GM18511 (cell line): ENCODE measurements at regions not wholly inside any gene's neighbourhood (a gene's known extent, or its start where the extent isn't known, plus 50 kb on each side); places are given as distances from the start of the nearest gene placed in this dataset.

Source experiments
- ATAC-seq: cut with Tn5 transposase; IDR thresholded peaks from one replicate; pipeline ENCODE4 v1.9.1; 2021; ENCODE audit warnings: mild to moderate bottlenecking, moderate library complexity; ENCODE audit not compliant: unreplicated experiment

DNA sequence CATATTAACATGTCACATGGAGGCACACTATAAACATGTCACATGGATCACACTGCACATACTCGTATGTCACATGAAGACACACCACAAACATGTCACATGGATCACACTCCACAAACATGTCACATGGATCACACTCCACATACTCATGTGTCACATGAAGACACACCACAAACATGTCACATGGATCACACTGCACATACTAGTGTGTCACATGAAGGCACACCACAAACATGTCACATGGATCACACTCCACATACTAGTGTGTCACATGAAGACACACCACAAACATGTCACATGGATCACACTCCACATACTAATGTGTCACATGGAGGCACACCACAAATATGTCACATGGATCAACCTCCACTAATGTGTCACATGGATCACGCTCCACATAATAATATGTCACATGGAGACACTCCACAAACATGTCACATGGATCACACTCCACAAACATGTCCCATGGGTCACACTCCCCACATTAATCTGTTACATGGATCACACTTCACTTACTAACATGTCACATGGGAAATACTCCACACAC lies 195.6 kb upstream of the PFKP start:
- no peak for ATAC-seq

GRCh38 chr10:2870654-2871053 lies 196.7 kb upstream of the PFKP start:
- ATAC-seq: no peak

GRCh38 chr10:2867788-2868299 lies 199.5 kb upstream of the PFKP start:
- no peak for ATAC-seq

GRCh38 chr10:2866569-2866968 lies 200.8 kb upstream of the PFKP start:
- ATAC-seq: no peak

DNA sequence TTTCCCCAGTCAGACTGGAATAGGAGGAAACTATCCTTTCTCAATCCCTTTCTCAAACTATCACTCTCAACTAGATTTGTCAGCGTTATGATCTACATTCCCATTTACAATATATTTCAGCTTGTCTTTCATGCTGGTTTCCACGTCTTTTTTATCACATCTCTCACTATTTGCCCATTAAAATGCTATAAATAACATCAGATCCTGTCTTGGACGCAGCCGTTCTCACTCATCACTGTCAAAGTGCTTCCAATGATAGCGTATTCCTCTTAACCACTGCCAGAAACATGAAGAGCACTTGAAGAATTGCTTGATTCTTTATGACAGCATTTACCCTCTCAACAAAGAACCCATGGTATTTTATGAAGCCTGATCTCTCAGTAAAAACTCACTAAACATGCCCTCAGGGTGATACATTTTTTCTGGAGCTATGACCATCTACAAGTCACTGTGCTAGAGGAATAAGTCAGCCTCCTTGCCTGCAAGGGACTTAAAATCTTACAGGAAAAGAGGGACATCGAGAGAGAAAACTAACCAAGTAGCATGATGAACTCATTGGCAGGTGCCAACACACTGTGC lies 205.6 kb upstream of the PFKP start:
- ATAC-seq: no peak

- no peak for ATAC-seq
Observed at GRCh38 chr10:2858452-2858851, 208.9 kb upstream of the PFKP start.

- ATAC-seq: no peak
Observed at GRCh38 chr10:2856598-2856997, 210.8 kb upstream of the PFKP start.

DNA sequence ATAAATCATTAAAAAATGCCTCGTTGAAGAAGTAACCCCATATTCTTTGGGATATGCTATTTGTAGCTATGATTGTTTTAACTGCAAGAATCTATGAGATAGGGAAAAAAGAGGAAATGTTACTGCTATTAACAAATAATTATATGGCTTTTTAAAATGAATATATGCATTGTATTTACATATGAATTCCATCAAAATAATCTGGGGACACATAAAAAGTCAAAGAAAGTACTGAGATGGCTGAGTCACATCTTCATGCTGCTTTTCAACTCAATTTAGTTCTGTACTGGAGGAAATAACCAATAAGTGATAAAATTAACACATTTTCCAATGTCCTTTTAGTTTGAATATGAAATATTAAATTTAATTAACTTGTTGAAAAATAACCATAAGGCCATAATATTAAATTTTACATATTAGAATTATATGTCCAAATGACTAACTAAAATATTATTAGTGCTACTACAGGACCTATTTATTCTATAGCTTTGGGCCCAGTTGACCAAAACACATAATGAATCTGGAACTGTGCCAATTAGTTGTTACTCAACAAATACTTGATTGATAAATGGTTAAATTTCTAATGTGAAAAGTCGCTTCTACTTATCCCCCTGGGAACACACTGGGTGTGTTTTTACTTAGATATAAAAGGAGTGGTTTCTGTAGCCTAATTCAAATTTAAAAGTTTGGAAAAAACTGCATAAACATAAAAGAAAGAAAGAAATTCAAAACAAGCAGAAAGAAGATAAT lies 214.6 kb upstream of the PFKP start:
- ATAC-seq: no peak

- ATAC-seq: no peak
Observed at GRCh38 chr10:2851566-2851965, 215.8 kb upstream of the PFKP start.

- no peak for ATAC-seq
Observed at GRCh38 chr10:2850202-2850601, 217.1 kb upstream of the PFKP start.

DNA sequence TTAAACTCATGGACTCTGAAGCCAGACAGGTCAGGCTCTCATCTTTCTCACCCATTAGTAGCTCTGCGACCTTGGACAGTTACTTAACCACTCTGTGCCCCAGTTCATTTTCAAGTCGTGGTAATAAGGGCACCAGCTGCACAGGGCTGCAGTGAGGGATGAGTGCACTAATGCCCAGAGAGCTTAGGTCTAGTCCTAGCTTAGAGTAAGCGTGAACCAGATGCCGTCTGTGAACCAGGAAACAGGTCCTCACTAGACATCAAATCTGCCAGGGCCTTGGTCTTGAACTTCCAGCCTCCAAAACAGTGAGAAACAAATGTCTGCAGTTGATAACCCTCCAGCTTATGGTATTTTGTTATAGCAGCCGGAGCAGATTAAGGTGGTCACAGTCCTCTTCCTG lies 222.4 kb upstream of the PFKP start:
- ATAC-seq: no peak

DNA sequence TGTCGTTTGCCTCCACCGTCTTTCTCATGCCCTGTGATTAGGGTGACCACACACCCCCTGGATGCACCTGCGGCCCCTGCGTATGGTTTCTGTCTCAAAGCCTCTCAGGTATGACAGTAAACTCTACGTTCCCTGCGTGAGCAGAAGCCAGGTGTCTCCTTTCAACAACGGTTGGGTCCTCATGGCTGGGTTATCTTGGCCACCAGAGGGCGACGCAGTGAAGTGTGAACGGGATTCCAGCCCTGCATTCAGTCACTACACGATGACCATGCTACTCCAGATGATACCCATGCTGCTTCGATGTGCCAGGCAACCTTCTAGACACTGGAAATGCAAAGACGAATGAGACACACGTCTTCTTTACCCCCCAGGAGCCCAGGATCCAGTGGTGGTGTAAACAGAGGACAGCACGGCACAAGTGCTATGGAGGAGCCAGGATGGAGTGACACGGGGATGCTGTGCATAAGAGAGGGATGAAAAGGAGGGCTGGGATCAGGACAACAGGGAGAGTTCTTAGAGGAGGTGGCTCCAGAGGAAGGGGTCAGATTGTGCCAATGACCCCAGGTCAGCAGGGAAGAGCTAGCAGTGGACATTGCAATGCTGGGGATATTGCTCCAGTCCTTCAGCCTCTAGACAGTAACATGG lies 228.1 kb upstream of the PFKP start:
- no peak for ATAC-seq

GRCh38 chr10:2837674-2838073 lies 229.7 kb upstream of the PFKP start:
- ATAC-seq: no peak

DNA sequence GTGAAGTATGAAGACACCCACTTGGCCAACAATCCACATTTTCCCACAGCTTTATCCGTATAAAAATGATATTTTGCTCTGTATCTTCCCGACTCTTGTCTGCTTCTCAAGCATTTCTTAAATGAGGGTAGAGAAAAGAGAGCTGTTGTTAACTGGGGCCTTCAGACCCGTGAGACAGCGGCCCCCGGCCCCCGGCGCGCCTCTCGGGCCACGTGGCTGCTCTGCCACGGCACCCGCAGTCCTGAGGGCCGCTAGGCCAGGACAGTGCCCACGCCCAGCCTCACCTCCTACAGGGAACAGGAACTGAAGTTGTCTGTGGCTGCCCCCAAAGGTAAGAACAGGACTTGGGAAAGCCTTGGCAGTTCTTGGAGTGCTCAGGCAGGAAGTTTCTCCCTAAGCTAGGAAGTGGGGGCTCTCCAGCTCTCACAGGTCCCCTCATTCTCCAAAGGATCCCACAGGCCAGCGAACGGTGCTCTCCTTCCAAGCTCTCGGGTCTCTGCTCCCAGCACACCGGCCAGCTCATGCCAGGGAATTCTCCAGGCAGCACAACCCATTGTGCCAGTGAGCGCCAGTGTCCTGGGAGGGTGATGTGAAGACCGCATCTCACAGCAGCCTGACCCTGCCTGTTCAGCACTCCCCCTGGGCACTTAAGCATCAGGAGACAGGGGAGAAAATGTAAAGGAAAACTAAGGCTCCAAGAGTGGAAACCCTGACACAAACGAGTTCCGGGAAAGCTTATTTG lies 230.3 kb upstream of the PFKP start:
- no peak for ATAC-seq

DNA sequence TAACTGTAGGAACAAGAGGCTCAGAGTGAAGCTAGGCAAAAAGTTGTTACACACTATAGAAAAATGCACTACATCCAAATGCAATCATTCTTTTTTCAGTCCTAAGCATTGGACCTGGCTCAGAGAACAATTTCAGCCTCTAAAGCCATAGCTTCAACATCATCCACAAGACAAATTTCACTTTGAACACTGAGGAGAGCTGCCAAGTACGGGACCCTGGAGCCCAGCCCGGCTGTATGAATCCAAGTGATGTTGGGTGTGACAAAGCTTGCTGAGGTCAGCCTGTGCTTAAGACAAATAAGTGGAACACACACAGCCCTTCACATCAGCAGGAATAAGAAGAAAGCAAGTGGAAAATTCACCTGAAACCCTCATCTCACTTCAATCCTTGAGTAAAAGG lies 233.1 kb upstream of the PFKP start:
- ATAC-seq: no peak

DNA sequence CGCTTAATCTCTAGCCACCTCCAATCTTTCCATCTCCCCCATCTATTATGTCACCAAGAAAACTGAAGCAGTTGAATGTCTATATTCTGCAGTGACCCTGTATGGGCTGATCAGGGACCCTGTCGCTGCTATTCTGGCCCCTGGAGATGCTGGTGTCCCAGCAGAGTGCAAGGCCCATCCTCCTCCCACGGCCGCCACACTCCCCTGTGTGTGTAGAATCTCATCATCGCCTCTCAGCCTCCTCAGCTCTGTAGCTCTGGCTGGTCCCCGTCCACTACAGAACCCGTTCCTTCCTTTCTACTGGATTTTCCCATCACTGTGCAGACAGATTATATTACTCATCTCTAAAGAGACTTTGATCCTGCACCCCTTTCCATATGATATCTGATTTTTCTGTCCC lies 235.8 kb upstream of the PFKP start:
- no peak for ATAC-seq

- ATAC-seq: no peak
Observed at GRCh38 chr10:2828741-2829140, 238.6 kb upstream of the PFKP start.

DNA sequence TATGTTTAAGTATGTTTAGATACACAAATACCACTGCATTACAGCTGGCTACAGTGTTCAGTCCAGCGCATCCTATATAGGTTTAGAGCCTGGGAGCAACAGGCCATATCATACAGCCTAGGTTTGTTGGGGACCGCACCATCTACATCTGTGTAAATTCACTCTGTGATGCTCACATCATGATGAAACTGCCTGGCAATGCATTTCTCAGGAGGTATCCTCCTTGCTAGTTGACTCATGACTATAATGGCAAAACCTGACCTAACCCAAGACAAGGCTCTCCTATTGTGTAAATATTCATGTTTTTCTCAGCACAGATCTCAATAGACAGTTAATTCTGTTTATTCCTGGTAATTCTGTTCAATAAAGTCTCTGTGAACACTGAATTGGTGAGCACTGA lies 240.7 kb upstream of the PFKP start:
- no peak for ATAC-seq

- ATAC-seq: no peak
Observed at GRCh38 chr10:2825841-2826240, 241.5 kb upstream of the PFKP start.

DNA sequence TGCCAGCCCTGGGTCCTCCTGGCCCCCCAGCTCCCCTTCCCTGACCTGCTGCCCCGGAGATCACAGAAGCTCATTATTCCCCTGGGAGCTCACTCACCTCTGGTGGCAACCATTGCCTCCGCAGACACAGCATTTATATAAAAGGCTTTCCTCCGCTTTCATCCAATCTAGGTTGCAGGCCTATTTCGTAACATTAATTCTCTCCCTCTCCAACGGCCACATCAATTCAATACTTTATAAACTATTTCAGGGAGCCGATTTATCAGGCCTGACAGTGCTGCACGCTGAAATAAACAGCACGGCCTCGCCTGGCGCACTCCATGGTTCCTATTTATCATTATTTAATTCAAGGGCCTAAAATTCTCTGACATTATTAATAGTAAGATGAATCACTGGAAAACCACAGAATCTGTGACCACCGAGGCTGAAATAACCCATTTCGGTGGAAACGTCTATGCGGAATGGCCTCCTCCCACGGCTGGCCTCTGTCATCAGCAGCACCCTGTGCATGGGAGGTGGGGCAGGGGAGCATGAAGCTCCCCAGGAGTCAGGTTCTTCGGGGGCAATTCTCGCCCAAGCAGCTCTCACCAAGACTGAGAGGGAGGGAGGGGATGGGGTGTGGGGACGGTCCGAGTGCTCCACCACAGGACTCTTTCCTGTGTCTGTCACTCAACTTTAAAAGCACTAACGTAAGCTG lies 249.3 kb upstream of the PFKP start:
- no peak for ATAC-seq

DNA sequence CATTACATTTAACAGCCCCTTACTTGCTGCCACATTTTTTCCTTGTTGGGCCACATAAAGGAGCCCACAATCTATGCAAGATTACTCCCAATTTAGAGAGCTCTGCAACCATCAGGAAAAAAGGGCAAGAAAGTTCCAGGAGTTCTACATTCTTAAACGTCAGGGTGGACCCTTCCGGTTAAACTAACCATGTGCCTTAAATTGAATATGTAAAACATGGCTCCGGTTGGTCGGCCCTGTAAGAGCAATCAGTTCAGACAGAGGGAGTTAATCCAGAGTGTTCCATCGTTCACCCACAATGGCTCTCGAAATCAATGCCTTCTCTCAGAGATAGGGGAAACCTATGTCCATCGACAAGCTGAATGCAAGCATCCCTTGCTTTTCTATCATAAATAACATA lies 253.7 kb upstream of the PFKP start:
- no peak for ATAC-seq
